ENCODE measurements at regions not wholly inside any gene's neighbourhood (a gene's known extent, or its start where the extent isn't known, plus 50 kb on each side); places are given as distances from the start of the nearest gene placed in this dataset.

- FAIRE-seq: no peak
- DNase-seq (ENCODE audit: insufficient read length, low spot score): no peak
- TF ChIP-seq, protein P1, sequence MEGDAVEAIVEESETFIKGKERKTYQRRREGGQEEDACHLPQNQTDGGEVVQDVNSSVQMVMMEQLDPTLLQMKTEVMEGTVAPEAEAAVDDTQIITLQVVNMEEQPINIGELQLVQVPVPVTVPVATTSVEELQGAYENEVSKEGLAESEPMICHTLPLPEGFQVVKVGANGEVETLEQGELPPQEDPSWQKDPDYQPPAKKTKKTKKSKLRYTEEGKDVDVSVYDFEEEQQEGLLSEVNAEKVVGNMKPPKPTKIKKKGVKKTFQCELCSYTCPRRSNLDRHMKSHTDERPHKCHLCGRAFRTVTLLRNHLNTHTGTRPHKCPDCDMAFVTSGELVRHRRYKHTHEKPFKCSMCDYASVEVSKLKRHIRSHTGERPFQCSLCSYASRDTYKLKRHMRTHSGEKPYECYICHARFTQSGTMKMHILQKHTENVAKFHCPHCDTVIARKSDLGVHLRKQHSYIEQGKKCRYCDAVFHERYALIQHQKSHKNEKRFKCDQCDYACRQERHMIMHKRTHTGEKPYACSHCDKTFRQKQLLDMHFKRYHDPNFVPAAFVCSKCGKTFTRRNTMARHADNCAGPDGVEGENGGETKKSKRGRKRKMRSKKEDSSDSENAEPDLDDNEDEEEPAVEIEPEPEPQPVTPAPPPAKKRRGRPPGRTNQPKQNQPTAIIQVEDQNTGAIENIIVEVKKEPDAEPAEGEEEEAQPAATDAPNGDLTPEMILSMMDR (IDR thresholded peaks at IDR 0.05; ENCODE audit: insufficient read depth, missing control alignments): no peak
Measured at GRCh38 chr6:22024973-22025467, 271.8 kb downstream of the PRL start.

- no peak for DNase-seq (ENCODE audit: insufficient read length, low spot score)
- FAIRE-seq: no peak
- TF ChIP-seq, protein P1 (IDR thresholded peaks at IDR 0.05; ENCODE audit: insufficient read depth, missing control alignments): no peak
Measured at GRCh38 chr6:22025468-22026163, 271.2 kb downstream of the PRL start.

DNA sequence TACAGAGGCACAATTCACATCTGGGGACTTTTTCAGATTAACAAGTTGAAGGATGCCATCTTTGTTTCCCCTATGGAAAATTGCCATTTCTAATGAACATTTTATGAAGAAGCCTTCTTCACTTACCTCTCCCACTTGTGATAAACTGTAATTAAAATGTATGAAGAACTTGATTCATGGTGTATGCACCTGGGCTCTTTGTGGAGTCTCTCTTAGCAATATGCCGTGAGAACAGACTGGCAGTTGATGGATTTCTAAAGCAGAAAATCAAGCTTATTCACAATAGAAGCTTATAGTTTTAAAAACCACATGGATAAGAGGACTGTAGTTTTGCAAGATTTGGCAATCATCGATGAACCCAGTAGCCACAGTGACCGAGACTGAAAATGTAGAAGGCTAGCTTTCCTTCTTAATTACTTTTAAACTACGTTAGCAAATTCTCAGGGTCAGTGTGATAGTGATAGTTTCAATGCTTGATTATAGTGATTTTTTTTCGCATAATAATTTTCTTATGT, 270.6 kb downstream of the PRL start:
- DNase-seq (ENCODE audit: insufficient read length, low spot score) (no peak), FAIRE-seq (no peak)
- TF ChIP-seq, protein P1 (IDR thresholded peaks at IDR 0.05; ENCODE audit: insufficient read depth, missing control alignments): no peak

GRCh38 chr6:22027040-22027725, 269.7 kb downstream of the PRL start:
- FAIRE-seq: no peak
- DNase-seq (ENCODE audit: insufficient read length, low spot score): no peak
- TF ChIP-seq, protein P1 (IDR thresholded peaks at IDR 0.05; ENCODE audit: insufficient read depth, missing control alignments): no peak

GRCh38 chr6:22028403-22029090, 268.3 kb downstream of the PRL start:
- DNase-seq (ENCODE audit: insufficient read length, low spot score) (no peak), FAIRE-seq (no peak)
- TF ChIP-seq, protein P1 (IDR thresholded peaks at IDR 0.05; ENCODE audit: insufficient read depth, missing control alignments): no peak

- DNase-seq (ENCODE audit: insufficient read length, low spot score): no peak
- no peak for FAIRE-seq
- TF ChIP-seq, protein P1 (IDR thresholded peaks at IDR 0.05; ENCODE audit: insufficient read depth, missing control alignments): no peak
Measured at GRCh38 chr6:22029171-22029570, 267.7 kb downstream of the PRL start.
